GM12892 (cell line): ENCODE measurements at regions not wholly inside any gene's neighbourhood (a gene's known extent, or its start where the extent isn't known, plus 50 kb on each side); places are given as distances from the start of the nearest gene placed in this dataset.
"Not testable (repeated sequence)": the region's sequence is repeated elsewhere in the genome, so short reads cannot be mapped to it uniquely, and the experiment has no call there.

Experiments used
- DNase-seq: peaks from one replicate; pipeline ENCODE4 v3.0.0; 2011; ENCODE audit not compliant: insufficient read length
- FAIRE-seq: peaks from 2 replicates; lab custom pipeline; 2011; peaks lifted over from hg19 to GRCh38; lab: Jason Lieb, UNC
- POLR2A ChIP-seq: IDR thresholded peaks from 2 replicates; pipeline ENCODE4 v1.6.1; 2011; ENCODE audit warnings: low read depth, low read length, control low read depth
- POLR2AphosphoS5 ChIP-seq: IDR thresholded peaks from 2 replicates; pipeline ENCODE4 v1.6.1; 2011; ENCODE audit warnings: low read depth, low read length, control low read depth
- TAF1 ChIP-seq: IDR thresholded peaks from 2 replicates; pipeline ENCODE4 v1.6.1; 2011; ENCODE audit warnings: low read depth, mild to moderate bottlenecking, control low read depth, low read length, borderline replicate concordance

- DNase-seq (no peak), FAIRE-seq (no peak)
- TF ChIP-seq TAF1, result no peak
- TF ChIP-seq POLR2AphosphoS5, result no peak
- TF ChIP-seq POLR2A, result no peak
Observed at GRCh38 chr17:72569148-72569946, 448.5 kb downstream of the SOX9 start.

- DNase-seq (no peak), FAIRE-seq (no peak)
- TF ChIP-seq POLR2A, result no peak
- no peak for TF ChIP-seq TAF1
- TF ChIP-seq POLR2AphosphoS5, result no peak
Observed at GRCh38 chr17:72571813-72572396, 451.1 kb downstream of the SOX9 start.

GRCh38 chr17:72572604-72573491, 452.0 kb downstream of the SOX9 start:
- FAIRE-seq (no peak), DNase-seq (no peak)
- TF ChIP-seq POLR2A, result no peak
- TF ChIP-seq POLR2AphosphoS5, result no peak
- TF ChIP-seq TAF1, result no peak

GRCh38 chr17:72573492-72573801, 452.6 kb downstream of the SOX9 start:
- FAIRE-seq, result not testable (repeated sequence)

GRCh38 chr17:72574675-72575510, 454.1 kb downstream of the SOX9 start:
- no peak for FAIRE-seq
- no peak for DNase-seq
- TF ChIP-seq TAF1, result no peak
- TF ChIP-seq POLR2AphosphoS5, result no peak
- no peak for TF ChIP-seq POLR2A

More at GRCh38 chr17:72573492-72573801, 452.6 kb downstream of the SOX9 start:
- DNase-seq, result not testable (repeated sequence)

GRCh38 chr17:72575542-72576233, 454.9 kb downstream of the SOX9 start:
- DNase-seq (no peak), FAIRE-seq (no peak)
- TF ChIP-seq POLR2AphosphoS5, result no peak
- no peak for TF ChIP-seq TAF1
- TF ChIP-seq POLR2A, result no peak

GRCh38 chr17:72576289-72576759, 455.5 kb downstream of the SOX9 start:
- FAIRE-seq (no peak), DNase-seq (no peak)
- no peak for TF ChIP-seq POLR2AphosphoS5
- no peak for TF ChIP-seq POLR2A
- TF ChIP-seq TAF1, result no peak

GRCh38 chr17:72578817-72579470, 458.1 kb downstream of the SOX9 start:
- TF ChIP-seq TAF1 (no peak), POLR2A (no peak), POLR2AphosphoS5 (no peak)
- no peak for FAIRE-seq
- no peak for DNase-seq

- TF ChIP-seq POLR2A (no peak), POLR2AphosphoS5 (no peak)
- DNase-seq, result no peak
- no peak for FAIRE-seq
Observed at GRCh38 chr17:72579990-72580320, 459.1 kb downstream of the SOX9 start.
